GM20000 (cell line): ENCODE measurements at regions not wholly inside any gene's neighbourhood (a gene's known extent, or its start where the extent isn't known, plus 50 kb on each side); places are given as distances from the start of the nearest gene placed in this dataset.

Source experiments
- DNase-seq: peaks from one replicate; pipeline ENCODE4 v3.0.0; 2012; ENCODE audit warnings: low spot score
- CTCF ChIP-seq: IDR thresholded peaks from 2 replicates; pipeline ENCODE4 v1.5.1; 2012; ENCODE audit warnings: mild to moderate bottlenecking, control low read depth; ENCODE audit errors: extremely low read depth, missing control alignments

- no peak for DNase-seq
- no peak for TF ChIP-seq CTCF
Measured at GRCh38 chr5:122673343-122673742, 101.5 kb upstream of the SNX2 start.

- no peak for TF ChIP-seq CTCF
Measured at GRCh38 chr5:122674385-122674784, 100.5 kb upstream of the SNX2 start.

GRCh38 chr5:122680623-122681350 lies 94.1 kb upstream of the SNX2 start:
- no peak for DNase-seq
- TF ChIP-seq CTCF = no peak

More at GRCh38 chr5:122674385-122674784, 100.5 kb upstream of the SNX2 start:
- no peak for DNase-seq

- TF ChIP-seq CTCF = no peak
Measured at GRCh38 chr5:122683631-122684030, 91.2 kb upstream of the SNX2 start.

GRCh38 chr5:122690266-122690665 lies 84.6 kb upstream of the SNX2 start:
- no peak for TF ChIP-seq CTCF
- DNase-seq = no peak

More at GRCh38 chr5:122683631-122684030, 91.2 kb upstream of the SNX2 start:
- DNase-seq = no peak

GRCh38 chr5:122691931-122692330 lies 82.9 kb upstream of the SNX2 start:
- no peak for TF ChIP-seq CTCF
- DNase-seq = no peak

- TF ChIP-seq CTCF = no peak
- DNase-seq = no peak
Measured at GRCh38 chr5:122693963-122694362, 80.9 kb upstream of the SNX2 start.
